ENCODE measurements at regions not wholly inside any gene's neighbourhood (a gene's known extent, or its start where the extent isn't known, plus 50 kb on each side); places are given as distances from the start of the nearest gene placed in this dataset.

- TF ChIP-seq, protein P1, sequence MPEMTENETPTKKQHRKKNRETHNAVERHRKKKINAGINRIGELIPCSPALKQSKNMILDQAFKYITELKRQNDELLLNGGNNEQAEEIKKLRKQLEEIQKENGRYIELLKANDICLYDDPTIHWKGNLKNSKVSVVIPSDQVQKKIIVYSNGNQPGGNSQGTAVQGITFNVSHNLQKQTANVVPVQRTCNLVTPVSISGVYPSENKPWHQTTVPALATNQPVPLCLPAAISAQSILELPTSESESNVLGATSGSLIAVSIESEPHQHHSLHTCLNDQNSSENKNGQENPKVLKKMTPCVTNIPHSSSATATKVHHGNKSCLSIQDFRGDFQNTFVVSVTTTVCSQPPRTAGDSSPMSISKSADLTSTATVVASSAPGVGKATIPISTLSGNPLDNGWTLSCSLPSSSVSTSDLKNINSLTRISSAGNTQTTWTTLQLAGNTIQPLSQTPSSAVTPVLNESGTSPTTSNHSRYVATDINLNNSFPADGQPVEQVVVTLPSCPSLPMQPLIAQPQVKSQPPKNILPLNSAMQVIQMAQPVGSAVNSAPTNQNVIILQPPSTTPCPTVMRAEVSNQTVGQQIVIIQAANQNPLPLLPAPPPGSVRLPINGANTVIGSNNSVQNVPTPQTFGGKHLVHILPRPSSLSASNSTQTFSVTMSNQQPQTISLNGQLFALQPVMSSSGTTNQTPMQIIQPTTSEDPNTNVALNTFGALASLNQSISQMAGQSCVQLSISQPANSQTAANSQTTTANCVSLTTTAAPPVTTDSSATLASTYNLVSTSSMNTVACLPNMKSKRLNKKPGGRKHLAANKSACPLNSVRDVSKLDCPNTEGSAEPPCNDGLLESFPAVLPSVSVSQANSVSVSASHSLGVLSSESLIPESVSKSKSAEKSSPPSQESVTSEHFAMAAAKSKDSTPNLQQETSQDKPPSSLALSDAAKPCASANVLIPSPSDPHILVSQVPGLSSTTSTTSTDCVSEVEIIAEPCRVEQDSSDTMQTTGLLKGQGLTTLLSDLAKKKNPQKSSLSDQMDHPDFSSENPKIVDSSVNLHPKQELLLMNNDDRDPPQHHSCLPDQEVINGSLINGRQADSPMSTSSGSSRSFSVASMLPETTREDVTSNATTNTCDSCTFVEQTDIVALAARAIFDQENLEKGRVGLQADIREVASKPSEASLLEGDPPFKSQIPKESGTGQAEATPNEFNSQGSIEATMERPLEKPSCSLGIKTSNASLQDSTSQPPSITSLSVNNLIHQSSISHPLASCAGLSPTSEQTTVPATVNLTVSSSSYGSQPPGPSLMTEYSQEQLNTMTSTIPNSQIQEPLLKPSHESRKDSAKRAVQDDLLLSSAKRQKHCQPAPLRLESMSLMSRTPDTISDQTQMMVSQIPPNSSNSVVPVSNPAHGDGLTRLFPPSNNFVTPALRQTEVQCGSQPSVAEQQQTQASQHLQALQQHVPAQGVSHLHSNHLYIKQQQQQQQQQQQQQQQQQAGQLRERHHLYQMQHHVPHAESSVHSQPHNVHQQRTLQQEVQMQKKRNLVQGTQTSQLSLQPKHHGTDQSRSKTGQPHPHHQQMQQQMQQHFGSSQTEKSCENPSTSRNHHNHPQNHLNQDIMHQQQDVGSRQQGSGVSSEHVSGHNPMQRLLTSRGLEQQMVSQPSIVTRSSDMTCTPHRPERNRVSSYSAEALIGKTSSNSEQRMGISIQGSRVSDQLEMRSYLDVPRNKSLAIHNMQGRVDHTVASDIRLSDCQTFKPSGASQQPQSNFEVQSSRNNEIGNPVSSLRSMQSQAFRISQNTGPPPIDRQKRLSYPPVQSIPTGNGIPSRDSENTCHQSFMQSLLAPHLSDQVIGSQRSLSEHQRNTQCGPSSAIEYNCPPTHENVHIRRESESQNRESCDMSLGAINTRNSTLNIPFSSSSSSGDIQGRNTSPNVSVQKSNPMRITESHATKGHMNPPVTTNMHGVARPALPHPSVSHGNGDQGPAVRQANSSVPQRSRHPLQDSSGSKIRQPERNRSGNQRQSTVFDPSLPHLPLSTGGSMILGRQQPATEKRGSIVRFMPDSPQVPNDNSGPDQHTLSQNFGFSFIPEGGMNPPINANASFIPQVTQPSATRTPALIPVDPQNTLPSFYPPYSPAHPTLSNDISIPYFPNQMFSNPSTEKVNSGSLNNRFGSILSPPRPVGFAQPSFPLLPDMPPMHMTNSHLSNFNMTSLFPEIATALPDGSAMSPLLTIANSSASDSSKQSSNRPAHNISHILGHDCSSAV (CRISPR knock-in tag; IDR thresholded peaks at IDR 0.05; ENCODE audit: borderline replicate concordance) = no peak
Observed at GRCh38 chr18:78364388-78364960, 615.1 kb upstream of the SALL3 start (continued).

DNA sequence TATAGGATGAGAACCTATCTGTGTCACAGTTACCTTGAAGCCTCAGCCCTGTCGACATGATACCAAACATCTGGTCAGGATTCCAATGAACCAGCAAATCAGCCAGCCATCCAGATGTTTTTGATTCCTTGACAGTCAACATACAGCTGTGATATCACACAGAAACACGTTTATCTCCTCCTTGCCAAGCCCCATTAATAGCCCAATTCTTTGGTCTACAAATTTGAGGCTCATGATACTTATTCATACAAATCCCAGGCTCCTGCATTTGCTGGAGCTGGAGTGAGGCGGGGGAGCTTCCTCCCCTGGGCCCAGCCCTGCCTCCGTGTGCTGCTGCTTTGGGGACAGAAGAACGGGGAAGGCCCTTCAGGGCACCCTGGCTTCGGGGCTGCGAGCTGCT is 611.6 kb upstream of the SALL3 start:
- in situ Hi-C loops (cut with HindIII; ENCODE audit: extremely low pct_ligation_motif_present, low pct_unique_long_range_greater_than_20kb) = no loop called here
- ChIA-PET CTCF (ENCODE audit: low intra/inter-chr PET ratio, low total read pairs) (no interaction called here), POLR2A (no interaction called here)
- Histone ChIP-seq H3K36me3 (replicated peaks in 1 of 2; ENCODE audit: control insufficient read depth in 1 of 2, insufficient read depth in 2 of 2, low read length in 2 of 2) (no peaks in the 10 kb centered on the region), H3K27ac (ENCODE audit: extremely low read length, insufficient read depth, low read length) (no peak overlapping the region), H2AFZ (ENCODE audit: low read length) (no peak overlapping the region), H4K20me1 (ENCODE audit: insufficient read depth, low read length) (no peaks in the 10 kb centered on the region), H3K9ac (ENCODE audit: insufficient read depth, low read depth, low read length) (no peak overlapping the region), H3K4me2 (ENCODE audit: low read depth, low read length) (no peak overlapping the region), H3K4me1 (ENCODE audit: insufficient read depth, low read length) (no peaks in the 10 kb centered on the region), H3K79me2 (ENCODE audit: insufficient read depth, low read length) (no peaks in the 10 kb centered on the region), H3K9me3 (ENCODE audit: low read length) (peaks cover 11% of the 10 kb centered on the region), H3K27me3 (ENCODE audit: control insufficient read depth in 1 of 2, insufficient read depth in 2 of 2, low read length in 2 of 2) (peaks cover 1 to 3% of the 10 kb centered on the region in 2 experiments; a peak in 2 of 5 replicates), H3K4me3 (replicated peaks in 1 of 3; ENCODE audit: insufficient read depth in 1 of 3, low read depth in 2 of 3, low read length in 3 of 3) (no peak overlapping the region)
- intact Hi-C loops (cut with micrococcal nuclease; ENCODE audit: unreplicated experiment) = no loop called here
- 0% methylated on average over 5 of the region's 7 CpGs for WGBS (ENCODE audit: low lambda C conversion rate)
- BruUV-seq (replicated peaks) = no TSS peak
- ATAC-seq (no peak), FAIRE-seq (no peak), DNase-seq (ENCODE audit: low spot score) (no peak)
- TF ChIP-seq, protein P2, sequence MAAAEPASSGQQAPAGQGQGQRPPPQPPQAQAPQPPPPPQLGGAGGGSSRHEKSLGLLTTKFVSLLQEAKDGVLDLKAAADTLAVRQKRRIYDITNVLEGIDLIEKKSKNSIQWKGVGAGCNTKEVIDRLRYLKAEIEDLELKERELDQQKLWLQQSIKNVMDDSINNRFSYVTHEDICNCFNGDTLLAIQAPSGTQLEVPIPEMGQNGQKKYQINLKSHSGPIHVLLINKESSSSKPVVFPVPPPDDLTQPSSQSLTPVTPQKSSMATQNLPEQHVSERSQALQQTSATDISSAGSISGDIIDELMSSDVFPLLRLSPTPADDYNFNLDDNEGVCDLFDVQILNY (CRISPR knock-in tag; conservative IDR thresholded peaks at IDR 0.05) = no peak
- TF ChIP-seq ZNF597 (CRISPR knock-in tag; IDR thresholded peaks at IDR 0.05) = no peak

All from HepG2 (cell line).